Activated CD8-positive, alpha-beta memory T cell treated with anti-CD3 and anti-CD28 coated beads for 4 hours (primary cell): ENCODE measurements at regions not wholly inside any gene's neighbourhood (a gene's known extent, or its start where the extent isn't known, plus 50 kb on each side); places are given as distances from the start of the nearest gene placed in this dataset.
"Not testable (repeated sequence)": the region's sequence is repeated elsewhere in the genome, so short reads cannot be mapped to it uniquely, and the experiment has no call there.

Source experiments
- DNase-seq, 2 donors: peaks; one replicate each; pipeline ENCODE4 v3.0.0-alpha.2; 2020; ENCODE audit warnings: low read depth in 2 of 2

DNA sequence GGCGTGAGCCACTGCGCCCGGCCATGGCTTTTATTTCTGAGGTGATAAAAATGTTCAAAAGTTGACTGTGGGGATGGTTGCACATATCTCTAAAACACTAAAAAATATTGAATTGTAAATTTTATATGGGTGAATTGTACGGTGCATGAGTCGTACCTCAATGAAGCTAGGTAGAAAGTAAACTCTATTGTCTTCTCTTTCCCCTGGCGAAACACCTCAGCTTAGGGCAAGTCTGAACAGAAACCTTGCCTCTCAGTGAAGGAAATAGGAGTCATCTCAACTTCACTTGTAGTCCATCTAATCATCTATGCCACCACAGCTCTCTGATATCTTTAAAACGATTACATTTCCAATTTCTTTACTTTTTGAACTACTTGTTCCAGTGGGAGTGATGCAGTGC lies 309.6 kb downstream of the SPATA31A1 start:
- DNase-seq = not testable (repeated sequence)

DNA sequence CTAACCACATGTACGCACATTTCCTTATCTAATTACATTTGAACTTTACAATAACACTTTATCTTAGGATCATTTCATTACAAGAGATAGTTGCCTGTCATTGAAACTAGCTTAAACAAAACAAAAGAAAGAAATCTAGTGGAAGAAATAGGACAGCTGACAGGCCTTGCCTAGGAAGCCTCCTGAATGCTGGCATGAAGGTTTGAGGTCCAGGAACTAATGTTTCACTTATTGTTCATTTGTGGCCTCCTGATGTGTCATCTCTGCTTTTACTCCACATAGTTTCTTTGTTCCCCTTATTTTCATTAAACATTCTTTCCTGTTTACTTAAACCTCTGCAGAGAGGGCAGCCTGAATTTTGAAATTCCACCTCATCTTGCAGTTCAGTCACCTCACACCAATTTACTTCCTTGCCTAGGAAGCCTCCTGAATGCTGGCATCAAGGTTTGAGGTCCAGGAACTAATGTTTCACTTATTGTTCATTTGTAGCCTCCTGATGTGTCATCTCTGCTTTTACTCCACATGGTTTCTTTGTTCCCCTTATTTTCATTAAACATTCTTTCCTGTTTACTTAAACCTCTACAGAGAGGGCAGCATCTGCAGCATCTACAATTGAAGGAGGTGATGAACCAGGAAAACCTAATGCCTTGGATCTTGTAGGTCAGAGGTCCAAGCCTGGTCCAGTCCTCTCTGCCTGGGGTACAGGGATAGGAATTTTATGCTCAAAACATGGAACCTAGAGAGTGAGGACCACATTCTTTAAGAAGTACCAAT lies 319.2 kb downstream of the SPATA31A1 start:
- not testable (repeated sequence) for DNase-seq

DNA sequence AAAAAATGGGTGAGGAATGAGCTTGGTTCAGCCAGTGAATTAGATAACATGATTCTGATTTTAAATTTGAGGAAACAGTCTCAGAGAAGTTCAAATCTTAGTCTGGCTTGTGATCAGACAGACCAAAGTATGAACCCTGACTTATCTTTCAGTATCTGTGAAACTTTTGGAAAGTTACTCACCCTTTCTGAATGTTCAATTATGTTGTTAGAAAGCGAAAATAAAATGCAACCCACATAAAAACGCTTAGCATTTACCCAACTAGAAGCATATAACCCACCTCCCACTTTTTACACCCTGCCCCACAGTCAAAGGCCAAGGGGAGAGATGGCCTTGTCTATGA lies 319.7 kb downstream of the SPATA31A1 start:
- DNase-seq = not testable (repeated sequence)

DNA sequence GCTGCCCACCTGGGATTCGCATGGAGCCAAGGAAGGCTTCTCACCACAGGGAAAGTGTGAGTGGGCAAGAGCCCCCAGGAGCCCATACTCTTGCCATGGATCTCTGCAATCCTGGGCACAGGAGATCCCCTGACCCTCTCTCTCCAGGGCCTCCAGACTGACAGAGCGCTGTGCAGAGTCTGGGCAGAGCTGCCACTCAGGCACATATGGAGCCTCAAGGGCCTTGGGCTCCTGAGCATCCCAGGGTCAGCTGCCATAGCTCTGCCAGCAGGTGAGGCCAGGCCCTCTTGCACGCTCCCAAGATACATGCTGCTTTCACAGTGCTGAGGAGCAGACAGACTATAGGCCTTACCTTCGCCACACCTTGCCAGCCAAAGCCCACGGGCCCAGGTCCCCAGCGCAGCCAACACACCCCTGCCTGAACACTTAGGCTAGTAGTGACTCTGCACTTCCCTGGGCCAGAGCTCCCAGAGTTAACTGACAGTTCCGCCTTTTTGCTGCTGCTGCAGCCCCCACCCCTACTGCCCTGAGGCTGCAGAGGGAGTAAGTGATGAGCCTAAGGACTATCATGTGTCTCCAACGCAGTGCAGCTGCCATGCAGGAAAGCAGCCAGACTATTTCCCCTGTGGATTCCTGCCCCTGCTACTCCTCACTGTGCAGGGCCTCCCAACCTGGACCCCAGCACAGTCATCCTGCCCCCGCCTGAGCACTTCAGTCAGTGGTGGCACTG lies 323.2 kb downstream of the SPATA31A1 start:
- DNase-seq = not testable (repeated sequence)

DNA sequence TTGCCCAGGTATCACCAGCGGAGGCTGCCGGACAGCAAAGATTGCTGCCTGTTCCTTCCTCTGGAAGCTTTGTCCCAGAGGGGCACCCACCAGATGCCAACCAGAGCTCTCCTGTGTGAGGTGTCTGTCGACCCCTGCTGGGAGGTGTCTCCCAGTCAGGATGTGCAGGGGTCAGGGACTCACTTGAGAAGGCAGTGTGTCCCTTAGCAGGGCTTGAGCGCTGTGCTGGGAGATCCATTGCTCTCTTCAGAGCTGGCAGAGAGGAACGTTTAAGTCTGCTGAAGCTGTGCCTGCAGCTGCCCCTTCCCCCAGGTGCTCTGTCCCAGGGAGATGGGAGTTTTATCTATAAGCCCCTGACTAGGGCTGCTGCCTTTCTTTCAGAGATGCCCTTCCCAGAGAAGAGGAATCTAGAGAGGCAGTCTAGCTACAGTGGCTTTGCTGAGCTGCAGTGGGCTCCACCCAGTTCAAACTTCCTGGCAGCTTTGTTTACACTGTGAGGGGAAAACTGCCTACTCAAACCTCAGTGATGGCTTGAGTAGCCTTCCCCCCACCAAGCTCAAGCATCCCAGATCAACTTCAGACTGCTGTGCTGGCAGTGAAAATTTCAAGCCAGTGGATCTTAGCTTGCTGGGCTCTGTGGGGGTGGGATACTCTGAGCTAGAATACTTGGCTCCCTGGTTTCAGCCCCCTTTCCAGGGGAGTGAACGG lies 325.4 kb downstream of the SPATA31A1 start:
- DNase-seq = not testable (repeated sequence)

DNA sequence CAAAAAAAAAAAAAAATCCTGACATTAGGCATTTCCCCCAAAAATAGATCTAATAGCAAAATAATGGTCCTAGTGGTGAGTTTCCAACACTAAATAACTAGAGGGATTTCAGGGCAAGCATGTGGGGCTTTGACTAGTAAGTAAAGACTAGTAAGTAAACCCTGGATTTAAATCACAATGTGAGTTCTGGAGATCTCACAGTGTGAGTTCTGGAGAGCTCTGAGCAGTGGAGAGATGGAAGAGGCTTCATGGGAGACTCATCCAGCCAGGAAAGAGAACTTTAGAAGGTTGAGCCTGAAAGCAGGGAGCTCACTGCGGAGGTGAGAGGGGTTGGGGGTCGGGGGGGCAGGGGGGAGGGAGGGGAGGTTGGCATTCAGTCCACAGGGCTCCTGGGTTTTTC lies 373.4 kb downstream of the SPATA31A1 start:
- DNase-seq = not testable (repeated sequence)

DNA sequence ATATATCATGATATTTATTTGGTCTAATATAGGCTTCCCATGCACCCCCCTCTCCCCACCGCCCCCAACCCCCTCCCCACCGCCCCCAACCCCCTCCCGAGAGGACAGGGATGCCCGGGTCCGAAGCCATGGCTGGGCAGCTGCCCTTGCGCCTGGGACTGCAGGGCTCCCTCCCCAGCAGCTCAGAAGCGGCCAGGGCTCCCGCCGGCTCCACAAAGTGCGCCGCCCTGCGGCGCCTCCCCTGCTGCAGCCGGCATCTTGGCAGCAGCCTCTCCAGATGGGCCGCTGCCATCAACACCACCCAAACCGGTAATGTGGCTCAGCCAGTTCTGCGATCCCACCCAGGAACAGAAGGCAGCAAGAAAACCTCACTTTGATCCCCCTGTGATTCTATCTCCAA lies 389.4 kb downstream of the SPATA31A1 start:
- DNase-seq = not testable (repeated sequence)

DNA sequence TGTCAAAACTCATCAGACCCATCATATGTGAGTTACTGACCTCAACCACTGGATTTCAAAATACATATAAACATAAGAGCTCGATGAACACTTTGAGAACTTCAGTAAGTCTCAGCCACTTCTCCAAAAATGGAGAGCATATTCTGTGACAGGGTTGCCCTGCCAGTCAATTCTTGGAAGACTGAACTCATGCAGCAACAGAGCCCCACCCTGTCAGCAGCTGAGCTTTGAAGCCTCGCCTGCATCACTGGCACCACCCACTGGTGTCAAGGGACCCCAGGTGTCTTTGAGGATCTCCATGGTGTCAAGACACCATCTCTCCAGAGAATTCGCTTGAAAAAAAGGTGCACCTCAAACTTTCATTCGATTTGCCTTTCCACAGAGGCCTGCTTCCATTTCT lies 420.1 kb downstream of the SPATA31A1 start:
- not testable (repeated sequence) for DNase-seq

DNA sequence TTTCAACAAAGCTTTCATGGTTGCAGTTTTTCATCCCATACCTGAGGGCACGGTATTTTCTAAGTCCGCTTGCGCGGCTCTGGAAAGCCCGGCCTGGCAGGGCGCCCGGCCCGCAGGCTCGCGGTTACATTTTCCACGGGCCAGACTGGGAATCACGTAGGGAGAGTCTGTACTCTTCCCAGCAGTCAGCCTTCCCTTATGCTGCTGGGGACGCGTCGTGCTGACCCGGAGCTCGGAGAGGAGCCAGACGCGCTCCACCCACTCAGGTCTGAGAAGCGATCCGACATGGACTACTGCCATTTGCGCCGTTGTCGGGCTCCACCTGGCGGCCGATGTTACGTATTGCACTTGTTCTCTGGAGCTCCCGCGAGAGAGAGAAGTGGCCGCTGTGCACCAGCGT lies 435.9 kb downstream of the SPATA31A1 start:
- DNase-seq = not testable (repeated sequence)

DNA sequence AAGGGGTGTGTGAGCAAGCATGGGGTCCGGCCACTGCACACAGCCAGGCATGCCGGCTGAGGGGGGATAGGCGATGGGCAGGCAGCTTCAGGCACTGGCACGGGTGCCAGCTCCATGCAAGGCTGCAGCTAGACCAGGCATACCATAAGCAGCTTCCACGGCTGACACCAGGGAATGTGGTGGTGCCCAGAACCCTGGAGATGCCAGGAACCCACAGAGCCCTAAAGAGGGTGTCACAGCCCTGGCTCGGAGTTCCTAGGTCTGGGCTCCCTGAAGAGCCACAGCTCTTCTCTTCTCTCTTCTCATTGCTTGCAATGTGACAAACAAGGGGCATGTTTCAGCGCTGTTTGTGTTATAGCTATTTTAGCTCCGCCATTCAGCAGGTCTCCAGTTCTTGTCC lies 442.5 kb downstream of the SPATA31A1 start:
- not testable (repeated sequence) for DNase-seq

DNA sequence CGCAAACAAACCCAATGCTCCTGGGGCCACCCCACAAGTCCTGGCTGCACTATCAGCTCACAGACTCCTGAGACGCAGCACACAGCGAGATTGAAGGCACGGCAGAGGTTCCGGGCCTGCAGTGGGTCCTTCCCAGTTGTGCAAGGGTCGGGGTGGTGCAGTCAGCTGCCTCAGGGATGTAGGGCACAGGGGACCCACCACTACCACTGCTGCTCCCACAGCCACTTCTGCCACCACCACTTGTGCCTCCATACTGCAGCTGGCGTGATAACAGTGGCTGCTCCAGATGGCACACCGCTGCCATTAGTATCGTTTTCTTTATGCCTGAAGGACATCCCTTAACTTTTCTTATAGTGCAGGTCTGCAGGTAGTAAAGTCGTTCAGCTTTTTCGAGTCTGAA lies 443.8 kb downstream of the SPATA31A1 start:
- DNase-seq = not testable (repeated sequence)

DNA sequence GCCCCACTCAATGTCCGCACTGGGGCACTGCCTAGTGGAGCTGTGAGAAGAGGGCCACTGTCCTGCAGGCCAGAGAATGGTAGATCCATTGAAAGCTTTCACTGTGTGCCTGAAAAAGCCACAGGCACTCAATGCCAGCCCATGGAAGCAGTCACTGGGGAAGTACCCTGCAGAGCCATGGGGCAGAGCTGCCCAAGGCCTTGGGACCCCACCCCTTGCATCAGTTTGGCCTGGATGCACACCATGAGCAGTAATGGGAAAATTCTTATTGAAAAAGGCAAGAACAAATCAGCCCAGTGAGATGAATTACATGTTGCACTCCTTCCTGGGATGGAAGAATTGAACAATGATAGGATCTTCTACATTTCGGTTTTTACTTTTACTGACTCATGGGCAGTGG lies 447.1 kb downstream of the SPATA31A1 start:
- DNase-seq = not testable (repeated sequence)

DNA sequence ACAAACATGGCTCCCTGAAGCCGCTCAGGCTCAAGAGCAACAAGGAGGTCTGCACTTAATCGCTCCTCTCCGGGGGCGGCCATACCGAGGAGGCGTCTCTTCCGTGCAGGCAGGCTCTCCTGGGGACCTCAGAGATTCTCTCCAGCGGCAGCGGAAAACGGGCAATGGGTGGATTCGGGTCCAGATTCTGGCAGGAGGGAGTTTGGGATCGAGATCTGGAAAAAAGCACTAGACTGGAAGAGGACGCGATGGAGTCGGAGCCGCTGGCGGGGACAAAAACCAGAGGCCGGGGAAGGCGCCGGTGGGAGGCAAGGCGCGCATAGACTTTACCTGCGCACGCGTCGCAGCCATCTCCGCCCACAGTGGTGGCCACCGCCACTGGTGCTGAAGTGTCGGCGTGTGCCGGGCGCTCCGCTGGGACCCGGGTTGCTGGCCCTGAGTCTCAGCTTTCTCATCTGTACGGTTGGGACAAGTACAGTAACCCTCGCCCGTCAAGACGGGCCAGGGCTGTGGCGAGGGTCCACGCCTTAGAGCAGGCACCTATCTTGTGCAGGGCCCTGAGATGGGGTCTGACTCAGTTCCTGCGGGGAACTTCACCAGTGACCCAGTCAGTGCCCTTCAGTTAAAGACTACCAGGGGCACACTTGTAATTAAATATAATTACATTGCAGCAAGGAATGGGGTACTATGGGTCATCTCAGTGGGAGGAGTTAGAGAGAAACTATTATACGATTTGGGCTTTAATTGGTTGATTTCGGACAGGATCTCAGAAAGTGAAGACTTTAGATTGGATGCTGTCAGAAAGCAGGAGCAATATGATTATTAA lies 454.1 kb downstream of the SPATA31A1 start:
- DNase-seq = peak; percentile 20 to 23

DNA sequence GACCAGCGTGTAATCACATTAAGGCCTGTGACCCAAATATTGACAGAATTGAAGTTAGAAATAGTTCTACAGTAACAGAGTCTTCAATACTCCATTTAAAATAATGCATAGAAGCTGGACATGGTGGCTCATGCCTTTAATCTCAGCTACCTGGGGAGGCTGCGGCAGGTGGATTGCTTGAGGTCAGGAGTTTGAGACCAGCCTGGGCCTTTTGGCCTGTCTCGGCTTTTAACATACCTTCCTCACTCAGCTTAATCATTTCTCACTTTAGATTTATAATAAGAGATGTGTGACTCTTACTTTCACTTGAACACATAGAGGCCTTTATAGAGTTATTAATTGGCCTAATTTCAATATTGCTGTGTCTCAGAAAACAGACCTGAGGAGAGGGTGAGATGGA lies 454.9 kb downstream of the SPATA31A1 start:
- not testable (repeated sequence) for DNase-seq

DNA sequence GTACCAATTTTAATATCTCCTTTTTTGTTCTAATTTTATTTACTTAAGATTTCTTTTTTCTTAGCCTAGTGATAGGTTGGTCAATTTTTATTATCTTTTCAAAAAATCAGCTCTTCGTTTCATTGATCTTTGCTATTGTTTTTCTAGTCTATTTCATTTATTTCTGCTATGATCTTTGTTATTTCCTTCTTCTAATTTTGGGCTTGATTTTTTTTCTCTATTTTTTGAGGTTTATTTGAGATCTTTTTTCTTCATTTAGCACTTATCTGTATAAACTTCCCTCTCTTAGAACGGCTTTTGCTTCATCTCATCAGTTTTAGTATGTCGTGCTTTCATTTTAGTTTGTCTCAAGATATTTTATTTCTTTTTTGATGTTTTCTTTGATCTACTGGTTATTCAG lies 456.1 kb downstream of the SPATA31A1 start:
- not testable (repeated sequence) for DNase-seq

DNA sequence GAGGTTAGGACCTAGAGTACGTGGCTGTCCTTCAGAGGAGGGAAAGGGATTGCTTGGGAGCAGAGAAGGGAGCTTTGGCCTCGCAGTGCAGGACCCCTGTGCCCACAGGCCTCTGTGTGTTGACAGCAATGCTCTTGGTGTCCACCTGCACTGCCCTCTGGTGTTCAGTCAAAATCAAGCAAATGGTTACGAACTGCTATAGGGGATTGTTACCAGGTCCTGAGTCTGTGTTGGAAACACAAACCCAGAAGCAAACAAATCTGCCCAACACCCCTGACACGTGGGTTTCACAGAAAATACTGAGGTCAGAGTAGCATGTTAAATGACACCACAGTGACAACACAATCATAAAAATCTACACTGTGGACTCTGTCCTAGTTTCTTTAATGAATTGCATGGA lies 473.0 kb downstream of the SPATA31A1 start:
- not testable (repeated sequence) for DNase-seq
